ENCODE measurements at regions not wholly inside any gene's neighbourhood (a gene's known extent, or its start where the extent isn't known, plus 50 kb on each side); places are given as distances from the start of the nearest gene placed in this dataset.

- no peak for ATAC-seq
- TF ChIP-seq TSHZ2 (CRISPR knock-in tag; IDR thresholded peaks at IDR 0.05) (no peak), ARNTL (CRISPR knock-in tag; IDR thresholded peaks at IDR 0.05; ENCODE audit: borderline replicate concordance, low read depth) (no peak), CREB5 (CRISPR knock-in tag; IDR thresholded peaks at IDR 0.05; ENCODE audit: low read depth) (no peak), TOX (CRISPR knock-in tag; IDR thresholded peaks at IDR 0.05; ENCODE audit: borderline replicate concordance) (no peak), OSR1 (CRISPR knock-in tag; IDR thresholded peaks at IDR 0.05) (no peak), PPARA (CRISPR knock-in tag; IDR thresholded peaks at IDR 0.05; ENCODE audit: borderline replicate concordance) (no peak), GLIS3 (CRISPR knock-in tag; IDR thresholded peaks at IDR 0.05) (no peak), CSDC2 (CRISPR knock-in tag; IDR thresholded peaks at IDR 0.05) (no peak), RARB (CRISPR knock-in tag; IDR thresholded peaks at IDR 0.05) (no peak), ZC3H10 (CRISPR knock-in tag; IDR thresholded peaks at IDR 0.05) (no peak), SNAI2 (CRISPR knock-in tag; IDR thresholded peaks at IDR 0.05) (no peak)
Observed at GRCh38 chr5:89440670-89441069, 557.7 kb upstream of the MEF2C start.

DNA sequence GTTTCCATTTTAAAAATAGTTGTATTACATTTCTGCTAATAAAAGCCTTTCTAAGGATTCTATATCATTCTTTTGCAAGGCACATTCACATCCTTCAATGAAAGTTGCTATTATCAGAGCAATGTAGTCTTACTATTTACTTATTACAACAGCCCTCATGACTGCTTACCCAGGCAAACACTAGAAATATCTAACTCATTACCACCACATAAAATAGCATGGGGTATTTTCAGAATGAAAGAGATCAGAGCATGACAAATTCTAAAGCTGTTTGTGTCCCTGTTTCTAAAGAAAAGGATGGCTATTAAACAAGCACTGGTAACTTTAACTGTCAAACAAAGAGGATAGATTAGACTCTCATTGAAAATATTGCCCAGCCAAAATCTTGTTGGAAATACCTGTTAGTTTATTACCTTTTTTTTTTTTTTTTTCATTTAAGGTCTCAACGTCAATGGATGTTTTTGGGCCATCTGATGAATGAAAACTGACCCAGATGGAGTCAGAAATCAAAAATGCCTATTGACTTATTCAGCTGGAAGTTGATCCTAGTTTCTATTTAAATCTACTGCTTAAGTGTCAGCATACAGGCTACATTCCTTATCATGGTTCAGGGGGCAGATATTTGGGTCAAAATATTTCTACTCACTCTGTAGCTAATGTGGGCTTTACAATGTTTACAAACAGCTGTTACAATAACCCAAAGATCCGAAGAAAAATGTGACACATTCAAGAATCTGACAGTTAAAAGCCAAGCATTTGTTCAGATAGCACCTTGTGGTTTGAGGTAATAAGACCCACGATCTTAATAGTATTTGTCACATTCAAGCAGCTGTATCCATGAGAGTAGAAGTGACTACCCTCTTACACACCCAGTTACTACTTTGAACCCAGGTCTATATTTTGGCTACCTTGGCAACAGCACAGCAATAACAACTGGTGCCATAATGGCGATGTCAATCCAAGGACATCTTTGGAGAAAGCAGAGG lies 554.8 kb upstream of the MEF2C start:
- TF ChIP-seq ESRRG (CRISPR knock-in tag; IDR thresholded peaks at IDR 0.05) (no peak), BACH2 (CRISPR knock-in tag; IDR thresholded peaks at IDR 0.05; ENCODE audit: borderline replicate concordance) (no peak), OSR1 (CRISPR knock-in tag; IDR thresholded peaks at IDR 0.05) (no peak), CSDC2 (CRISPR knock-in tag; IDR thresholded peaks at IDR 0.05) (no peak), TSHZ2 (CRISPR knock-in tag; IDR thresholded peaks at IDR 0.05) (no peak)
- TF ChIP-seq, protein P1, sequence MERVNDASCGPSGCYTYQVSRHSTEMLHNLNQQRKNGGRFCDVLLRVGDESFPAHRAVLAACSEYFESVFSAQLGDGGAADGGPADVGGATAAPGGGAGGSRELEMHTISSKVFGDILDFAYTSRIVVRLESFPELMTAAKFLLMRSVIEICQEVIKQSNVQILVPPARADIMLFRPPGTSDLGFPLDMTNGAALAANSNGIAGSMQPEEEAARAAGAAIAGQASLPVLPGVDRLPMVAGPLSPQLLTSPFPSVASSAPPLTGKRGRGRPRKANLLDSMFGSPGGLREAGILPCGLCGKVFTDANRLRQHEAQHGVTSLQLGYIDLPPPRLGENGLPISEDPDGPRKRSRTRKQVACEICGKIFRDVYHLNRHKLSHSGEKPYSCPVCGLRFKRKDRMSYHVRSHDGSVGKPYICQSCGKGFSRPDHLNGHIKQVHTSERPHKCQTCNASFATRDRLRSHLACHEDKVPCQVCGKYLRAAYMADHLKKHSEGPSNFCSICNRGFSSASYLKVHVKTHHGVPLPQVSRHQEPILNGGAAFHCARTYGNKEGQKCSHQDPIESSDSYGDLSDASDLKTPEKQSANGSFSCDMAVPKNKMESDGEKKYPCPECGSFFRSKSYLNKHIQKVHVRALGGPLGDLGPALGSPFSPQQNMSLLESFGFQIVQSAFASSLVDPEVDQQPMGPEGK (CRISPR knock-in tag; IDR thresholded peaks at IDR 0.05; ENCODE audit: borderline replicate concordance) = no peak
- ATAC-seq = no peak

DNA sequence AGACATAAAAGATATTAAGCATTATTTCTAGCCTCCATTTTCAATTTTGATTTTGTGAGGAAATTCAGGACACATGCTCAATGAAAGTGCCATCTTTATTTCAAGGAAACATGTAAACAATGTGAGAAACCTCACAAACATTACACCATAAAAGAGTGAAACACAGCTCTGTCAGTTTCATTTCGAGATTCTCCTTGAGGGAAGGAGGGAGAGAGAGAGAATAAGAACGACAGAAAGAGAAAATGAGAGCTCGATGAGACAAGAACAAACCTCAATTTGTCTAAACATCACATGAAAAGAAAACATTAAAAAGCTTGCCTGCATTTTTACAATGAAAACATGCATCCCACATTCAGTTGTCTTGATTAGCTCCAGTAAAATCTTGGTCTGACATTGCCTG lies 553.5 kb upstream of the MEF2C start:
- no peak for ATAC-seq
- TF ChIP-seq BACH2 (CRISPR knock-in tag; IDR thresholded peaks at IDR 0.05; ENCODE audit: borderline replicate concordance) = no peak
- TF ChIP-seq OSR1 (CRISPR knock-in tag; IDR thresholded peaks at IDR 0.05) = no peak
- TF ChIP-seq SNAI2 (CRISPR knock-in tag; IDR thresholded peaks at IDR 0.05) = no peak
- no peak for TF ChIP-seq ESRRG (CRISPR knock-in tag; IDR thresholded peaks at IDR 0.05)
- TF ChIP-seq TOX (CRISPR knock-in tag; IDR thresholded peaks at IDR 0.05; ENCODE audit: borderline replicate concordance) = no peak
- no peak for TF ChIP-seq PPARA (CRISPR knock-in tag; IDR thresholded peaks at IDR 0.05; ENCODE audit: borderline replicate concordance)
- no peak for TF ChIP-seq CREB5 (CRISPR knock-in tag; IDR thresholded peaks at IDR 0.05; ENCODE audit: low read depth)
- TF ChIP-seq ZFP30 (CRISPR knock-in tag; IDR thresholded peaks at IDR 0.05) = no peak
- TF ChIP-seq ZC3H10 (CRISPR knock-in tag; IDR thresholded peaks at IDR 0.05) = no peak
